ENCODE measurements at regions not wholly inside any gene's neighbourhood (a gene's known extent, or its start where the extent isn't known, plus 50 kb on each side); places are given as distances from the start of the nearest gene placed in this dataset.

GRCh38 chr6:19336579-19336978, 500.6 kb upstream of the ID4 start:
- no peaks in the 10 kb centered on the region for H3K36me3 ChIP-seq (ENCODE audit: insufficient read depth, low read length)
- H3K9me3 ChIP-seq (ENCODE audit: insufficient read depth, low read length, severe bottlenecking): no peaks in the 10 kb centered on the region
- no peak overlapping the region for H3K4me2 ChIP-seq (ENCODE audit: insufficient read depth, low read length)
- ATAC-seq (ENCODE audit: insufficient read depth, low read depth): no peak
- no peaks in the 10 kb centered on the region for H3K27me3 ChIP-seq (ENCODE audit: insufficient read depth, low read length, poor library complexity)
- H2AFZ ChIP-seq (ENCODE audit: low read depth, low read length): no peak overlapping the region
- no peaks in the 10 kb centered on the region for H4K20me1 ChIP-seq (ENCODE audit: insufficient read depth, low read length)
- H3K27ac ChIP-seq (ENCODE audit: low read length): no peak overlapping the region
- H3K4me1 ChIP-seq (ENCODE audit: insufficient read depth, low read length): no peaks in the 10 kb centered on the region
- H3K9ac ChIP-seq (ENCODE audit: low read depth, low read length): no peak overlapping the region
- DNase-seq: no peak
- TF ChIP-seq EZH2 (IDR thresholded peaks at IDR 0.05; ENCODE audit: borderline replicate concordance, low read depth, low read length, severe bottlenecking): no peak
- no peak for TF ChIP-seq CTCF (IDR thresholded peaks at IDR 0.05; ENCODE audit: borderline replicate concordance, extremely low read depth, low read length, poor library complexity, severe bottlenecking)
- no peaks in the 10 kb centered on the region for H3K79me2 ChIP-seq (ENCODE audit: insufficient read depth, low read length)
- no peak overlapping the region for H3K4me3 ChIP-seq (ENCODE audit: low read depth in 1 of 2, low read length in 2 of 2)

GRCh38 chr6:19337101-19337500, 500.1 kb upstream of the ID4 start:
- no peaks in the 10 kb centered on the region for H3K27me3 ChIP-seq (ENCODE audit: insufficient read depth, low read length, poor library complexity)
- no peak for ATAC-seq (ENCODE audit: insufficient read depth, low read depth)
- DNase-seq: no peak
- no peak overlapping the region for H2AFZ ChIP-seq (ENCODE audit: low read depth, low read length)
- no peak overlapping the region for H3K4me3 ChIP-seq (ENCODE audit: low read depth in 1 of 2, low read length in 2 of 2)
- H3K9me3 ChIP-seq (ENCODE audit: insufficient read depth, low read length, severe bottlenecking): no peaks in the 10 kb centered on the region
- TF ChIP-seq CTCF (IDR thresholded peaks at IDR 0.05; ENCODE audit: borderline replicate concordance, extremely low read depth, low read length, poor library complexity, severe bottlenecking) (no peak), EZH2 (IDR thresholded peaks at IDR 0.05; ENCODE audit: borderline replicate concordance, low read depth, low read length, severe bottlenecking) (no peak)
- H3K4me2 ChIP-seq (ENCODE audit: insufficient read depth, low read length): no peak overlapping the region
- no peaks in the 10 kb centered on the region for H3K4me1 ChIP-seq (ENCODE audit: insufficient read depth, low read length)
- no peaks in the 10 kb centered on the region for H3K36me3 ChIP-seq (ENCODE audit: insufficient read depth, low read length)
- H4K20me1 ChIP-seq (ENCODE audit: insufficient read depth, low read length): no peaks in the 10 kb centered on the region
- H3K79me2 ChIP-seq (ENCODE audit: insufficient read depth, low read length): no peaks in the 10 kb centered on the region
- H3K27ac ChIP-seq (ENCODE audit: low read length): no peak overlapping the region
- H3K9ac ChIP-seq (ENCODE audit: low read depth, low read length): no peak overlapping the region

GRCh38 chr6:19342616-19343015, 494.6 kb upstream of the ID4 start:
- Histone ChIP-seq H3K36me3 (ENCODE audit: insufficient read depth, low read length) (no peaks in the 10 kb centered on the region), H3K27ac (ENCODE audit: low read length) (no peak overlapping the region), H3K4me3 (ENCODE audit: low read depth in 1 of 2, low read length in 2 of 2) (no peak overlapping the region), H4K20me1 (ENCODE audit: insufficient read depth, low read length) (no peaks in the 10 kb centered on the region), H3K79me2 (ENCODE audit: insufficient read depth, low read length) (no peaks in the 10 kb centered on the region), H3K9ac (ENCODE audit: low read depth, low read length) (no peak overlapping the region), H3K4me2 (ENCODE audit: insufficient read depth, low read length) (no peak overlapping the region), H3K27me3 (ENCODE audit: insufficient read depth, low read length, poor library complexity) (no peaks in the 10 kb centered on the region), H3K4me1 (ENCODE audit: insufficient read depth, low read length) (no peaks in the 10 kb centered on the region), H2AFZ (ENCODE audit: low read depth, low read length) (no peak overlapping the region), H3K9me3 (ENCODE audit: insufficient read depth, low read length, severe bottlenecking) (no peaks in the 10 kb centered on the region)
- DNase-seq: no peak
- TF ChIP-seq CTCF (IDR thresholded peaks at IDR 0.05; ENCODE audit: borderline replicate concordance, extremely low read depth, low read length, poor library complexity, severe bottlenecking): no peak
- TF ChIP-seq EZH2 (IDR thresholded peaks at IDR 0.05; ENCODE audit: borderline replicate concordance, low read depth, low read length, severe bottlenecking): no peak
- ATAC-seq (ENCODE audit: insufficient read depth, low read depth): no peak

GRCh38 chr6:19349429-19349828, 487.7 kb upstream of the ID4 start:
- H3K79me2 ChIP-seq (ENCODE audit: insufficient read depth, low read length): no peaks in the 10 kb centered on the region
- no peak overlapping the region for H2AFZ ChIP-seq (ENCODE audit: low read depth, low read length)
- no peaks in the 10 kb centered on the region for H4K20me1 ChIP-seq (ENCODE audit: insufficient read depth, low read length)
- H3K27ac ChIP-seq (ENCODE audit: low read length): no peak overlapping the region
- H3K4me1 ChIP-seq (ENCODE audit: insufficient read depth, low read length): no peaks in the 10 kb centered on the region
- H3K9ac ChIP-seq (ENCODE audit: low read depth, low read length): no peak overlapping the region
- ATAC-seq (ENCODE audit: insufficient read depth, low read depth) (no peak), DNase-seq (no peak)
- H3K27me3 ChIP-seq (ENCODE audit: insufficient read depth, low read length, poor library complexity): no peaks in the 10 kb centered on the region
- H3K36me3 ChIP-seq (ENCODE audit: insufficient read depth, low read length): no peaks in the 10 kb centered on the region
- H3K9me3 ChIP-seq (ENCODE audit: insufficient read depth, low read length, severe bottlenecking): no peaks in the 10 kb centered on the region
- TF ChIP-seq CTCF (IDR thresholded peaks at IDR 0.05; ENCODE audit: borderline replicate concordance, extremely low read depth, low read length, poor library complexity, severe bottlenecking) (no peak), EZH2 (IDR thresholded peaks at IDR 0.05; ENCODE audit: borderline replicate concordance, low read depth, low read length, severe bottlenecking) (no peak)
- no peak overlapping the region for H3K4me3 ChIP-seq (ENCODE audit: low read depth in 1 of 2, low read length in 2 of 2)
- H3K4me2 ChIP-seq (ENCODE audit: insufficient read depth, low read length): no peak overlapping the region
